Upper lobe of right lung (tissue), 1 donor: ENCODE measurements at regions not wholly inside any gene's neighbourhood (a gene's known extent, or its start where the extent isn't known, plus 50 kb on each side); places are given as distances from the start of the nearest gene placed in this dataset.

Source experiments
- ATAC-seq: fragments of 200-7000 bp; cut with Tn5 transposase; one replicate; pipeline ENCODE4 v1.9.1; 2020; ENCODE audit warnings: mild to moderate bottlenecking, moderate library complexity
- DNase-seq: peaks from one replicate; pipeline ENCODE4 v3.0.0-alpha.2; 2020
- H3K27ac ChIP-seq: fragments of 200-600 bp; one replicate; pipeline ENCODE4 v1.8.0; 2022
- H3K27me3 ChIP-seq: fragments of 200-600 bp; one replicate; pipeline ENCODE4 v1.8.0; 2022; ENCODE audit warnings: mild to moderate bottlenecking
- H3K36me3 ChIP-seq: fragments of 200-600 bp; one replicate; pipeline ENCODE4 v1.8.0; 2022
- H3K4me1 ChIP-seq: fragments of 200-600 bp; one replicate; pipeline ENCODE4 v1.8.0; 2022
- H3K4me3 ChIP-seq: fragments of 200-600 bp; one replicate; pipeline ENCODE4 v1.8.0; 2022; ENCODE audit warnings: mild to moderate bottlenecking
- H3K9me3 ChIP-seq: fragments of 200-600 bp; one replicate; pipeline ENCODE4 v1.8.0; 2022
- intact Hi-C: fragments of 100-400 bp; cut with DNase I; formaldehyde crosslinking; loops from one replicate; pipeline ENCODE4 v1.11.0; 2022
- TF ChIP-seq, protein P1 (sequence below): fragments of 200-600 bp; IDR thresholded peaks from one replicate; pipeline ENCODE4 v1.8.0; 2022; ENCODE audit warnings: antibody characterized with exemption
- donor health status: DM: no; HTN: yes; CAD: no; lungs with severe emphysema.

DNA sequence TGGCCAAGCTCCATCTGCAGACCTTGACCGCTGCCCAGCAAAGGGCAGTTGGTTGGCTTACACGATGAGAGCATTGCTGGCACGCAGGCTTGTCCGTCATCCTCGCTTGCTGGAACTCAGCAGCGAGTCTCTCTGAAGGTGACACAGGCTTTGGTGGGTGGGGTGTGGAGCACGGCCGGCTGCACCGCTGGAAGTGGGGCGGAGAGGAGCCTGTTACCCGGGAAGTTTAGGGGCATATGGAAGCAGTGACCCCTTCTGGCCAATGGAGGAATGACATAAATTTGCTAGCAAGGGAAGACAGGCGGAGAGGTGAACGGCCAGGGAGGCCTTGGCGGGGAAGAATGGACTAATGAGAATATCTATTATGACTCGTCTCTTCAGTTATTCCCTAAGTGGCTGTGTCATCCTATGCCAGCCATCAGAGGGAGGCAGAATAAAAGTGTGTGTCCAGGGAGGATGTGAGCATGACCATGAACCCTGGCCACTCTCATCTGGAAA lies 65.9 kb upstream of the SDK2 start:
- DNase-seq (no peak), ATAC-seq (peak; percentile 86)
- no peak overlapping the region for H3K27ac ChIP-seq
- H3K9me3 ChIP-seq = no peaks in the 10 kb centered on the region
- no peaks in the 10 kb centered on the region for H3K27me3 ChIP-seq
- no peaks in the 10 kb centered on the region for H3K36me3 ChIP-seq
- no peak overlapping the region for H3K4me3 ChIP-seq
- TF ChIP-seq, protein P1, sequence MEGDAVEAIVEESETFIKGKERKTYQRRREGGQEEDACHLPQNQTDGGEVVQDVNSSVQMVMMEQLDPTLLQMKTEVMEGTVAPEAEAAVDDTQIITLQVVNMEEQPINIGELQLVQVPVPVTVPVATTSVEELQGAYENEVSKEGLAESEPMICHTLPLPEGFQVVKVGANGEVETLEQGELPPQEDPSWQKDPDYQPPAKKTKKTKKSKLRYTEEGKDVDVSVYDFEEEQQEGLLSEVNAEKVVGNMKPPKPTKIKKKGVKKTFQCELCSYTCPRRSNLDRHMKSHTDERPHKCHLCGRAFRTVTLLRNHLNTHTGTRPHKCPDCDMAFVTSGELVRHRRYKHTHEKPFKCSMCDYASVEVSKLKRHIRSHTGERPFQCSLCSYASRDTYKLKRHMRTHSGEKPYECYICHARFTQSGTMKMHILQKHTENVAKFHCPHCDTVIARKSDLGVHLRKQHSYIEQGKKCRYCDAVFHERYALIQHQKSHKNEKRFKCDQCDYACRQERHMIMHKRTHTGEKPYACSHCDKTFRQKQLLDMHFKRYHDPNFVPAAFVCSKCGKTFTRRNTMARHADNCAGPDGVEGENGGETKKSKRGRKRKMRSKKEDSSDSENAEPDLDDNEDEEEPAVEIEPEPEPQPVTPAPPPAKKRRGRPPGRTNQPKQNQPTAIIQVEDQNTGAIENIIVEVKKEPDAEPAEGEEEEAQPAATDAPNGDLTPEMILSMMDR = peak; percentile 80
- intact Hi-C loops = no loop called here
- H3K4me1 ChIP-seq = no peaks in the 10 kb centered on the region

DNA sequence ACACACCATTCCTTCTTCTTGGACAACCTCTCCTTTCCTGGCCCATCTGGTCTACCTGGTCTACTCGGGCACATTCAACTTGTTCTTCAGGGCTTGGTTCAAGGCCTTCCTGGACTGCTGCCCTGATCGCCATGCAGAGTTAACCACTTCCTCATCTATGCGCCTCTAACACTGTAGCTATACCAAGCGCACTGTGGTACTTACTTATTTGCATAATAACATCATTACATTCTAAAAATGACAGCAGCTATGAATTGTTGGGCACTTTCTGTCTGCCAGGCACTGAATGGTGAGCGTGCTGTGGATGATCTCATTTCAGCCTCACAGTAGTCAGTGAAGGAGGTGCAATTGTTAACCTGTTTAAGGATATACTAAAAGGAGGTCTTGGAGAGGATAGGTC lies 66.9 kb upstream of the SDK2 start:
- ATAC-seq = peak; percentile 37

DNA sequence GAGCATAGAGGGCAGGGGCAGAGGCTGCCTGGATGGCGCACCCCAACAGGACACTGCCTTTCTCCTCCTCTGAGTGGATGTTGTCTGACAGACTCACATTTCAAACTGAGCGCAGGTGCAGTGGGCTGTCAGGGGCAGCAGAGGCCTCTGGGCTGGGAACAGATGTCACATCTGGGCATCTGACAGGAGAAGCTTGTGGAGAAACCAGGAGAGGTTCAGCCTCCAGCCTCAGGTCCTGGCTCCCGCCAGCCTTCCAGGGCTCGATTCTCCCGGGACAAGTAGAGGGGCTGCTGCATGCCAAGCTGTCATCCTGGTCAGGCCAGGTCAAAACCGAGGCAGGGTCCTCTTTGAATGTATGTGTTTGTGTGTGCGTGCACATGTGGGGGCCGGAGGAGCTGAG lies 67.7 kb upstream of the SDK2 start:
- Histone ChIP-seq H3K9me3 (no peaks in the 10 kb centered on the region), H3K4me1 (no peaks in the 10 kb centered on the region), H3K36me3 (no peaks in the 10 kb centered on the region), H3K4me3 (no peak overlapping the region), H3K27me3 (no peaks in the 10 kb centered on the region), H3K27ac (no peak overlapping the region)
- TF ChIP-seq, protein P1 = no peak
- intact Hi-C loops = no loop called here
- DNase-seq (no peak), ATAC-seq (no peak)

More for the DNA sequence above, 66.9 kb upstream of the SDK2 start:
- intact Hi-C loops = no loop called here
- H3K4me1 ChIP-seq = no peaks in the 10 kb centered on the region
- H3K27me3 ChIP-seq = no peaks in the 10 kb centered on the region
- DNase-seq = no peak
- H3K4me3 ChIP-seq = no peak overlapping the region
- no peaks in the 10 kb centered on the region for H3K9me3 ChIP-seq
- H3K36me3 ChIP-seq = no peaks in the 10 kb centered on the region
- no peak overlapping the region for H3K27ac ChIP-seq
- TF ChIP-seq, protein P1 = no peak

DNA sequence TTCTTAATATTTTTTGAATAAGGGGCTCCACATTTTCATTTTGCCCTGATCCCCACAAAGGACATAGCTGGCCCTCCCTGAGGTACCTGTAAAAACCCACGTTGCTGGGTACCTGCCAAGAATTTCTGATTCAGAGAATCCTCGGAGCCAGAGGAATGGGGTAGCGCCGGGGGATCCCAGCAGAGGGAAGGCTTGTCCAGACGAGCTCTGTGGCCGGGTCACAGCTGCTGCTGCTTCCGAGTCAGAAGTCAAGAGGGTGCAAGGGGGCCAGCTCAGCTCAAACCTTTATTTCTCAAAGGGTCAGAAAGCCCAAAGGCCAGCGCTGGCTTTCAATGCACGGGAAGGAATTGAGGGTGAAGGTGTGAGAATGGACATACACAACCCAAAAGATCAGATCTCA lies 68.9 kb upstream of the SDK2 start:
- ATAC-seq (no peak), DNase-seq (no peak)
- Histone ChIP-seq H3K27me3 (no peaks in the 10 kb centered on the region), H3K4me3 (no peak overlapping the region), H3K27ac (no peak overlapping the region), H3K9me3 (no peaks in the 10 kb centered on the region), H3K36me3 (no peaks in the 10 kb centered on the region), H3K4me1 (no peaks in the 10 kb centered on the region)
- intact Hi-C loops = no loop called here
- TF ChIP-seq, protein P1 = no peak

DNA sequence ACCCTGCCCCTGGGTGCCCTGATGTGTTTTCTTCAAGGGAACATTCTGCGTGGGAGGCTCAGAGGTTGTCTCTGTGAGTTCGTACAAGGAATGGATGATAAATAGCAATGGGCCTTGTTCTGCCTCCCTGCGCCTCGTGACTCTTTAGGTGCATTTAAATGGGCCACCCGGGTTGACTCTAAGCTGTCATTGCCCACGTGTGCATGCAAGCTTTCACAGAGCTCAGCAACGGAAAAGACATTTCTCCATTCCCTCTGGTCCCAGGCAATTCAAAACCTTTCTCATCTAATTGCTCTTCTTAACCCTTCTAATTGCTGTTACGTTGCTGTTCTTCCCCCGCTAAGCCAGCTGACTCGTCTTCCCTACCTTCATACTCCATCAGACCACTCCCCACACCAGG lies 71.5 kb upstream of the SDK2 start:
- DNase-seq = no peak
- Histone ChIP-seq H3K9me3 (no peaks in the 10 kb centered on the region), H3K4me1 (no peaks in the 10 kb centered on the region), H3K27ac (no peak overlapping the region), H3K27me3 (no peaks in the 10 kb centered on the region), H3K4me3 (no peak overlapping the region), H3K36me3 (no peaks in the 10 kb centered on the region)
- TF ChIP-seq, protein P1 = no peak
- no peak for ATAC-seq
- intact Hi-C loops = no loop called here

DNA sequence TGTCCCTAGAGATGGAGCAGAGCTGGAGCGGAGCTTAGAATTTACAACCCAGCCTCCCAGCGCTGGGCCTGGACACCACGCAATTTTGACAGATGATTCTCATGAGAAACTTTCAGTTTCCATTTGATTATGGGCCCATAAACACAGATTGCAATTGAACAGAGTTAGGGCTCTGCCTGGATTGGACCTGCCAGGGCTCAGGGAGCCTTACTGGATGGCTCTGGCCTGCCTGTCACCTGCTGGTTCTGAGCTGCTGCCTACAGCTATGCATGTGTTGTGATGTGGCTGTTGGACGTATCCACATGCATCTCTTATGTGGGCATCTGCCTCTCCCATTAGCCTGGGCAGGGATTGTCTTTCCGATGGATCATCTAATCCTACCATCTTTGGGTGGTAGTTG lies 73.4 kb upstream of the SDK2 start:
- TF ChIP-seq, protein P1 = no peak
- intact Hi-C loops = no loop called here
- H3K9me3 ChIP-seq = no peaks in the 10 kb centered on the region
- DNase-seq (no peak), ATAC-seq (no peak)
- H3K36me3 ChIP-seq = no peaks in the 10 kb centered on the region
- no peaks in the 10 kb centered on the region for H3K4me1 ChIP-seq
- H3K27ac ChIP-seq = no peak overlapping the region
- no peak overlapping the region for H3K4me3 ChIP-seq
- no peaks in the 10 kb centered on the region for H3K27me3 ChIP-seq
